ENCODE measurements at regions not wholly inside any gene's neighbourhood (a gene's known extent, or its start where the extent isn't known, plus 50 kb on each side); places are given as distances from the start of the nearest gene placed in this dataset.
"Not testable (repeated sequence)": the region's sequence is repeated elsewhere in the genome, so short reads cannot be mapped to it uniquely, and the experiment has no call there.

GRCh38 chr16:21511315-21512210, 87.8 kb upstream of the METTL9 start:
- Histone ChIP-seq H3K9ac (peak overlapping the region; percentile 48), H4K20me1 (ENCODE audit: insufficient read depth) (peaks cover 24% of the 10 kb centered on the region; the same call in 1 of the 2 replicates), H3K79me2 (ENCODE audit: insufficient read depth) (peaks cover 100% of the 10 kb centered on the region), H3K27ac (peak overlapping the region; percentile 71), H3K4me1 (ENCODE audit: insufficient read depth) (peaks cover 53% of the 10 kb centered on the region), H3K4me3 (peak overlapping the region; percentile 24), H3K4me2 (ENCODE audit: unreplicated experiment) (peak overlapping the region; percentile 53)
- H3K27me3 ChIP-seq (replicated peaks; ENCODE audit: insufficient read depth); H3K36me3 ChIP-seq (ENCODE audit: low read depth); in situ Hi-C loops (cut with MboI); H3F3A ChIP-seq (ENCODE audit: insufficient read depth); H3K9me2 ChIP-seq (ENCODE audit: insufficient read depth); H3K9me3 ChIP-seq (ENCODE audit: low read depth); H2AFZ ChIP-seq: not testable (repeated sequence)
- peak; percentile 79 for DNase-seq
- WGBS, 2 experiments (ENCODE audit: low coverage in 1 of 2, low lambda C conversion rate in 2 of 2, missing lambda C conversion rate in 2 of 2), result 27 to 29% methylated on average over 29 of the region's 29 CpGs

- H3K4me3 ChIP-seq; H3K9me2 ChIP-seq (ENCODE audit: insufficient read depth); H2AFZ ChIP-seq; in situ Hi-C loops (cut with MboI); H3K27me3 ChIP-seq (replicated peaks; ENCODE audit: insufficient read depth); H3K4me2 ChIP-seq (ENCODE audit: unreplicated experiment); H3K9me3 ChIP-seq (ENCODE audit: low read depth); H3K9ac ChIP-seq; H3K36me3 ChIP-seq (ENCODE audit: low read depth): not testable (repeated sequence)
- peaks cover 100% of the 10 kb centered on the region for H3K79me2 ChIP-seq (ENCODE audit: insufficient read depth)
- H3K27ac ChIP-seq, result peak overlapping the region; percentile 71
- H3K4me1 ChIP-seq (ENCODE audit: insufficient read depth), result peaks cover 57% of the 10 kb centered on the region
- H4K20me1 ChIP-seq (ENCODE audit: insufficient read depth), result peaks cover 27% of the 10 kb centered on the region; the same call in 1 of the 2 replicates
- peak; percentile 49 for DNase-seq
- H3F3A ChIP-seq (ENCODE audit: insufficient read depth), result 0 out of 2 replicates have a peak, but pooled peaks cover 12% of the 10 kb centered on the region
- 59 to 62% methylated on average over 20 of the region's 20 CpGs for WGBS, 2 experiments (ENCODE audit: low coverage in 1 of 2, low lambda C conversion rate in 2 of 2, missing lambda C conversion rate in 2 of 2)
These were observed 86.8 kb upstream of the METTL9 start for GRCh38 chr16:21512280-21513192.

GRCh38 chr16:21513337-21513741, 86.0 kb upstream of the METTL9 start:
- peak overlapping the region; percentile 16; the same call in 1 of the 2 replicates for H3K27ac ChIP-seq
- 23% methylated on average over 9 of the region's 9 CpGs for WGBS, 2 experiments (ENCODE audit: low coverage in 1 of 2, low lambda C conversion rate in 2 of 2, missing lambda C conversion rate in 2 of 2)
- H3K4me3 ChIP-seq; H2AFZ ChIP-seq; H3K9me2 ChIP-seq (ENCODE audit: insufficient read depth); H3K9me3 ChIP-seq (ENCODE audit: low read depth); H3K27me3 ChIP-seq (replicated peaks; ENCODE audit: insufficient read depth); in situ Hi-C loops (cut with MboI); H3K36me3 ChIP-seq (ENCODE audit: low read depth): not testable (repeated sequence)
- H3K9ac ChIP-seq, result peak overlapping the region; percentile 12; the same call in 1 of the 2 replicates
- H3K79me2 ChIP-seq (ENCODE audit: insufficient read depth), result peaks cover 98% of the 10 kb centered on the region
- peak; percentile 58 for DNase-seq
- H3F3A ChIP-seq (ENCODE audit: insufficient read depth), result peaks cover 18% of the 10 kb centered on the region
- peaks cover 57% of the 10 kb centered on the region for H3K4me1 ChIP-seq (ENCODE audit: insufficient read depth)
- peaks cover 24% of the 10 kb centered on the region; the same call in 1 of the 2 replicates for H4K20me1 ChIP-seq (ENCODE audit: insufficient read depth)
- H3K4me2 ChIP-seq (ENCODE audit: unreplicated experiment), result peak overlapping the region; percentile 11

- peak overlapping the region; percentile 4; the same call in 1 of the 2 replicates for H3K27ac ChIP-seq
- not testable (repeated sequence) for H3K36me3 ChIP-seq (ENCODE audit: low read depth)
These were observed 85.4 kb upstream of the METTL9 start for GRCh38 chr16:21513812-21514473.

GRCh38 chr16:21514474-21514840, 84.9 kb upstream of the METTL9 start:
- peaks cover 98% of the 10 kb centered on the region for H3K79me2 ChIP-seq (ENCODE audit: insufficient read depth)
- H2AFZ ChIP-seq; in situ Hi-C loops (cut with MboI); DNase-seq; H3K9me2 ChIP-seq (ENCODE audit: insufficient read depth); H3K27me3 ChIP-seq (replicated peaks; ENCODE audit: insufficient read depth); H3K4me3 ChIP-seq; H3K9me3 ChIP-seq (ENCODE audit: low read depth); H3K36me3 ChIP-seq (ENCODE audit: low read depth): not testable (repeated sequence)
- H3K4me2 ChIP-seq (ENCODE audit: unreplicated experiment), result peak overlapping the region; percentile 11
- H3F3A ChIP-seq (ENCODE audit: insufficient read depth), result peaks cover 29% of the 10 kb centered on the region
- 27 to 29% methylated on average over 14 of the region's 14 CpGs for WGBS, 2 experiments (ENCODE audit: low coverage in 1 of 2, low lambda C conversion rate in 2 of 2, missing lambda C conversion rate in 2 of 2)
- H3K27ac ChIP-seq, result peak overlapping the region; percentile 4; the same call in 1 of the 2 replicates
- peak overlapping the region; percentile 12 for H3K9ac ChIP-seq
- peaks cover 18% of the 10 kb centered on the region; the same call in 1 of the 2 replicates for H4K20me1 ChIP-seq (ENCODE audit: insufficient read depth)
- peaks cover 57% of the 10 kb centered on the region for H3K4me1 ChIP-seq (ENCODE audit: insufficient read depth)

More at GRCh38 chr16:21513812-21514473, 85.4 kb upstream of the METTL9 start:
- H3K9me3 ChIP-seq (ENCODE audit: low read depth); in situ Hi-C loops (cut with MboI); H3K4me3 ChIP-seq; H2AFZ ChIP-seq; H3K27me3 ChIP-seq (replicated peaks; ENCODE audit: insufficient read depth); H3K9me2 ChIP-seq (ENCODE audit: insufficient read depth): not testable (repeated sequence)
- 33 to 38% methylated on average over 18 of the region's 18 CpGs for WGBS, 2 experiments (ENCODE audit: low coverage in 1 of 2, low lambda C conversion rate in 2 of 2, missing lambda C conversion rate in 2 of 2)
- H3K4me2 ChIP-seq (ENCODE audit: unreplicated experiment), result peak overlapping the region; percentile 11
- H4K20me1 ChIP-seq (ENCODE audit: insufficient read depth), result peaks cover 22% of the 10 kb centered on the region; the same call in 1 of the 2 replicates
- peaks cover 98% of the 10 kb centered on the region for H3K79me2 ChIP-seq (ENCODE audit: insufficient read depth)
- peak overlapping the region; percentile 12 for H3K9ac ChIP-seq
- H3K4me1 ChIP-seq (ENCODE audit: insufficient read depth), result peaks cover 57% of the 10 kb centered on the region
- DNase-seq, result peak; percentile 55
- peaks cover 24% of the 10 kb centered on the region for H3F3A ChIP-seq (ENCODE audit: insufficient read depth)

GRCh38 chr16:21516705-21517040, 82.7 kb upstream of the METTL9 start:
- H3K4me1 ChIP-seq (ENCODE audit: insufficient read depth), result peaks cover 50% of the 10 kb centered on the region
- H3K4me3 ChIP-seq; H3K36me3 ChIP-seq (ENCODE audit: low read depth); in situ Hi-C loops (cut with MboI); DNase-seq; H2AFZ ChIP-seq; H3K9me3 ChIP-seq (ENCODE audit: low read depth); H3K9me2 ChIP-seq (ENCODE audit: insufficient read depth); H3K27me3 ChIP-seq (replicated peaks; ENCODE audit: insufficient read depth): not testable (repeated sequence)
- peak overlapping the region; percentile 70 for H3K4me2 ChIP-seq (ENCODE audit: unreplicated experiment)
- H3F3A ChIP-seq (ENCODE audit: insufficient read depth), result peaks cover 33% of the 10 kb centered on the region
- peaks cover 13% of the 10 kb centered on the region; the same call in 1 of the 2 replicates for H4K20me1 ChIP-seq (ENCODE audit: insufficient read depth)
- H3K27ac ChIP-seq, result peak overlapping the region; percentile 84
- WGBS, 2 experiments (ENCODE audit: low coverage in 1 of 2, low lambda C conversion rate in 2 of 2, missing lambda C conversion rate in 2 of 2), result 19 to 24% methylated on average over 9 of the region's 9 CpGs
- H3K79me2 ChIP-seq (ENCODE audit: insufficient read depth), result peaks cover 79% of the 10 kb centered on the region
- peak overlapping the region; percentile 65 for H3K9ac ChIP-seq
